Spleen (tissue), 7 donors: ENCODE measurements at regions not wholly inside any gene's neighbourhood (a gene's known extent, or its start where the extent isn't known, plus 50 kb on each side); places are given as distances from the start of the nearest gene placed in this dataset.

Source experiments
- POLR2A ChIP-seq, 3 donors: fragments of 450-650 bp; IDR thresholded peaks; one replicate each; pipeline ENCODE4 v1.5.1; 2017; ENCODE audit warnings: antibody characterized with exemption in 3 of 3, mild to moderate bottlenecking in 1 of 3
- TF ChIP-seq, protein P1 (sequence below), 11 experiments: fragments of 200-600 bp in 7 of 11; fragments of 450-650 bp in 4 of 11; sonication (generic) in 4 of 11; IDR thresholded peaks in 8 of 11; conservative IDR thresholded peaks in 3 of 11; 1 replicate in 7 of 11; 2 replicates in 4 of 11; pipeline versions ENCODE4 v1.4.0 to v1.8.0; 2016 to 2021; ENCODE audit warnings: antibody characterized with exemption in 11 of 11, inconsistent platforms in 4 of 11, mild to moderate bottlenecking in 1 of 11
- donor health status: DM: no; HTN: no; CAD: no; lungs with moderate emphysema.
- donor health status: DM: no; HTN: no; CAD: no.
- donor health status: DM: no; HTN: no; CAD: no.

DNA sequence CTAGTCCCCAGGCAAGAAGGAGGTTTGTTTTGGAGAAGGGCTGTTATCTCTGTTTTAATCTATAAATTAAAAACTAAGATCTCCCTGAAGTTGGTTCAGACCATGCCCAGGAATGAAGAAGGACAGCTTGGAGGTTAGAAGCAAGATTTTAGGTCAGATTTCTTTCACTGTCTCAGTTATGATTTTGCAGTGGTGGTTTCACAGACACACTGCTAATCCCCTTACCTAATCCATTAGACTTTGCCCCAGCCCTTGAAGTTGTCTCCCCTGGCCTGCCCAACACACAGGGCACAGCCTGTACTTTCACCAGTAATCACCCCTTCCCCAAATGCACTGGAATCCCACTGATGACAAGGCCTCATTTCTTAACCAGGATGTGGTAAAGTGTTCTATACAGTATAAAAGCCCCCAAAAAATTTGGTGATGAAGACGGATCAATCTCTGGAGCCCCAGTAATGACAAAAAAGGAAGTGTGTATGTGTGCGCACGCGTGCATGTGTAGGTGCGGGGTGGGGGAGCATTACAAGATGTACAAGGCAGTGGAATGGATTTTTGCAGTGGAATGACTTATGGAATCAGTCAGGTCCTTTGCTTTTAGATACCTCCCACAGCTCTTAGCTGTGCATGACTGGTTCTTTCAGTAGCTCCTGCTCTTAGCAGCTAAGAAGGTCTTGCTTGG is 73.1 kb upstream of the TERB2 start:
- TF ChIP-seq POLR2A (IDR thresholded peaks at IDR 0.05), result no peak
- TF ChIP-seq, protein P1, sequence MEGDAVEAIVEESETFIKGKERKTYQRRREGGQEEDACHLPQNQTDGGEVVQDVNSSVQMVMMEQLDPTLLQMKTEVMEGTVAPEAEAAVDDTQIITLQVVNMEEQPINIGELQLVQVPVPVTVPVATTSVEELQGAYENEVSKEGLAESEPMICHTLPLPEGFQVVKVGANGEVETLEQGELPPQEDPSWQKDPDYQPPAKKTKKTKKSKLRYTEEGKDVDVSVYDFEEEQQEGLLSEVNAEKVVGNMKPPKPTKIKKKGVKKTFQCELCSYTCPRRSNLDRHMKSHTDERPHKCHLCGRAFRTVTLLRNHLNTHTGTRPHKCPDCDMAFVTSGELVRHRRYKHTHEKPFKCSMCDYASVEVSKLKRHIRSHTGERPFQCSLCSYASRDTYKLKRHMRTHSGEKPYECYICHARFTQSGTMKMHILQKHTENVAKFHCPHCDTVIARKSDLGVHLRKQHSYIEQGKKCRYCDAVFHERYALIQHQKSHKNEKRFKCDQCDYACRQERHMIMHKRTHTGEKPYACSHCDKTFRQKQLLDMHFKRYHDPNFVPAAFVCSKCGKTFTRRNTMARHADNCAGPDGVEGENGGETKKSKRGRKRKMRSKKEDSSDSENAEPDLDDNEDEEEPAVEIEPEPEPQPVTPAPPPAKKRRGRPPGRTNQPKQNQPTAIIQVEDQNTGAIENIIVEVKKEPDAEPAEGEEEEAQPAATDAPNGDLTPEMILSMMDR (IDR thresholded peaks at IDR 0.05 in 8 of 11, conservative IDR thresholded peaks at IDR 0.05 in 3 of 11), result no peak
